SK-N-SH (cell line): ENCODE measurements at regions not wholly inside any gene's neighbourhood (a gene's known extent, or its start where the extent isn't known, plus 50 kb on each side); places are given as distances from the start of the nearest gene placed in this dataset.

Source experiments
- CTCF ChIA-PET: fragments of 300-600, 350-600 bp; formaldehyde crosslinking; extraction: SDS; loops from one replicate; lab custom pipeline; 2021; lab: Yijun Ruan, JAX
- POLR2A ChIA-PET: fragments of 350-600 bp; sonication (Branson Sonifier 250); formaldehyde crosslinking; extraction: SDS; loops from one replicate; lab custom pipeline; 2020; ENCODE audit warnings: antibody characterized with exemption, inconsistent platforms; lab: Yijun Ruan, JAX
- DNase-seq: peaks from one replicate; pipeline ENCODE4 v3.0.0; 2012
- H2AFZ ChIP-seq: fragments of 200-600 bp; sonication (generic); 2 replicates; pipeline ENCODE4 v1.8.1; 2016; ENCODE audit warnings: antibody characterized with exemption, mild to moderate bottlenecking, low read depth
- H3F3A ChIP-seq: fragments of 200-600 bp; sonication (generic); replicated peaks from 2 replicates; pipeline ENCODE3; 2016; ENCODE audit warnings: antibody characterized with exemption, mild to moderate bottlenecking; ENCODE audit not compliant: insufficient read depth
- H3K27ac ChIP-seq, 2 experiments: fragments of 200-500 bp in 1 of 2; fragments of 200-600 bp in 1 of 2; sonication (Bioruptor generic) in 1 of 2; sonication (generic), shearing (Covaris generic) in 1 of 2; 2 replicates each; pipeline versions ENCODE4 v1.5.1 to v1.6.1; 2014 to 2016; ENCODE audit warnings: low read depth in 2 of 2, inconsistent platforms in 1 of 2, low read length in 1 of 2, mild to moderate bottlenecking in 1 of 2, mixed read lengths in 1 of 2
- H3K27me3 ChIP-seq: fragments of 200-600 bp; sonication (generic), shearing (Covaris generic); 2 replicates; pipeline ENCODE4 v1.6.1; 2016; ENCODE audit warnings: mixed run types; ENCODE audit not compliant: insufficient read depth
- H3K36me3 ChIP-seq, 2 experiments: fragments of 200-500 bp in 1 of 2; fragments of 200-600 bp in 1 of 2; sonication (Bioruptor generic) in 1 of 2; sonication (generic) in 1 of 2; replicated peaks in 1 of 2; 2 replicates each; pipeline versions ENCODE3 to v1.5.1; 2014 to 2016; ENCODE audit warnings: low read length in 1 of 2, mild to moderate bottlenecking in 1 of 2; ENCODE audit not compliant: insufficient read depth in 2 of 2, control insufficient read depth in 1 of 2
- H3K4me1 ChIP-seq, 2 experiments: fragments of 200-500 bp in 1 of 2; fragments of 200-600 bp in 1 of 2; sonication (Bioruptor generic) in 1 of 2; sonication (generic), shearing (Covaris generic) in 1 of 2; 2 replicates each; pipeline versions ENCODE4 v1.5.1 to v1.6.1; 2014 to 2016; ENCODE audit warnings: low read depth in 1 of 2, low read length in 1 of 2, mixed run types in 1 of 2; ENCODE audit not compliant: insufficient read depth in 2 of 2, control insufficient read depth in 1 of 2
- H3K4me2 ChIP-seq: fragments of 200-600 bp; sonication (generic), shearing (Covaris generic); 2 replicates; pipeline ENCODE4 v1.6.1; 2017; ENCODE audit warnings: mixed run types
- H3K4me3 ChIP-seq, 2 experiments: fragments of 200-500 bp in 1 of 2; fragments of 200-600 bp in 1 of 2; sonication (Bioruptor generic) in 1 of 2; sonication (generic), shearing (Covaris generic) in 1 of 2; 2 replicates each; pipeline versions ENCODE4 v1.5.1 to v1.8.1; 2014 to 2016; ENCODE audit warnings: low read depth in 2 of 2, inconsistent platforms in 1 of 2, low read length in 1 of 2, mild to moderate bottlenecking in 1 of 2, mixed read lengths in 1 of 2, moderate library complexity in 1 of 2
- H3K79me2 ChIP-seq: fragments of 200-600 bp; sonication (generic); 2 replicates; pipeline ENCODE4 v1.8.1; 2017; ENCODE audit warnings: mild to moderate bottlenecking; ENCODE audit not compliant: insufficient read depth
- H3K9ac ChIP-seq: fragments of 200-600 bp; sonication (generic); 2 replicates; pipeline ENCODE4 v1.6.1; 2017; ENCODE audit warnings: mixed run types
- H3K9me2 ChIP-seq: fragments of 200-600 bp; sonication (generic); 2 replicates; pipeline ENCODE4 v1.6.1; 2017; ENCODE audit warnings: mixed run types
- H3K9me3 ChIP-seq: fragments of 200-600 bp; sonication (generic); 2 replicates; pipeline ENCODE4 v1.6.1; 2017; ENCODE audit warnings: mixed run types, mild to moderate bottlenecking, moderate library complexity
- H4K20me1 ChIP-seq: fragments of 200-600 bp; sonication (generic); 2 replicates; pipeline ENCODE4 v1.6.1; 2017; ENCODE audit warnings: mild to moderate bottlenecking, mixed run types; ENCODE audit not compliant: insufficient read depth
- EZH2phosphoT487 ChIP-seq: fragments of 200-600 bp; sonication (generic); IDR thresholded peaks from 2 replicates; pipeline ENCODE4 v1.6.1; 2017; ENCODE audit warnings: low read depth, mixed run types, mild to moderate bottlenecking, antibody characterized with exemption, moderate library complexity, borderline replicate concordance
- GATA2 ChIP-seq: sonication (generic); formaldehyde crosslinking; IDR thresholded peaks from 2 replicates; pipeline ENCODE4 v1.5.0; 2020; ENCODE audit warnings: mild to moderate bottlenecking, missing genetic modification reagents
- RAD21 ChIP-seq: IDR thresholded peaks from 2 replicates; pipeline ENCODE4 v1.6.1; 2012; ENCODE audit warnings: mild to moderate bottlenecking, low read length
- RCOR1 ChIP-seq: fragments of 150-350 bp; IDR thresholded peaks from 2 replicates; pipeline ENCODE4 v1.6.1; 2017; ENCODE audit warnings: antibody characterized with exemption, low read length
- TCF12 ChIP-seq: IDR thresholded peaks from 2 replicates; pipeline ENCODE4 v1.4.0; 2012
- TEAD4 ChIP-seq: IDR thresholded peaks from 2 replicates; pipeline ENCODE4 v1.4.0; 2012; ENCODE audit warnings: mild to moderate bottlenecking, borderline replicate concordance; ENCODE audit not compliant: insufficient read depth
- WGBS: methylation state at CpG from one replicate; pipeline ENCODE4 v1.1.6; 2017; ENCODE audit warnings: low lambda C conversion rate; 5-methylcytosine and 5-hydroxymethylcytosine counted together
- TF ChIP-seq, protein P1 (sequence below): IDR thresholded peaks from 2 replicates; pipeline ENCODE4 v1.4.0; 2012; ENCODE audit warnings: low read depth, borderline replicate concordance
- TF ChIP-seq, protein P2 (sequence below): fragments of 150-350 bp; IDR thresholded peaks from 2 replicates; pipeline ENCODE4 v1.6.1; 2016; ENCODE audit warnings: mild to moderate bottlenecking, low read depth, low read length

DNA sequence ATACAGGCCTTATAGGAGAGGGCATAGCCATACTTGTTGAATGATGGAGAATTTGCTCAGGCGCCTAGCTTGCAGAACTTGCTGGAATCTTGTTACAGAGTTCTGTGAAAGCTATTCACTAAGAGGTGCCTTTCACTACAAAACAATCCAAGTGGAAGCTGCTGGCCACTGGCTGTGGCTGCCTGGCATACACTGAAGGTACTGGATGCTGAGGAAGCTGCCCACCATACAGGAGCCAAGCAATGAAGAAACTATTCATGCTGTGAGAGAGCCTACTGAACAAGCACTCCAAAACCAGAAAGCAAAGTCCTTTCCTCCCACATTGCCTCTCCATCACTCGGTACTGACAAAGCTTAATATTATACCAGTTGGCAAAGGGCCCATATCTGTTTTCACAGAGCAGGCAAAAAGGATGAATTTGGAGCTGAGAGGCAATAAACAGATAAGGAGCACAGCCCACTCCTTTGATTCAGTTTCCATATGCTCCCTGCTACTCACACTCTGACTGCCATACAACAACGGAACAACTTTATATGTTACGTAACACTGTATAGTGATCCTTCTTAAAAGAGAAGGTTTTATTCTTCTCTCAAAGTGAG, 192.6 kb upstream of the ALCAM start:
- no peak overlapping the region for H3K4me3 ChIP-seq
- ChIA-PET POLR2A (no interaction called here), CTCF (interaction anchor here (1.0 kb wide), 1 partner anchor 14 kb away, joined by 3 read pairs; no protein-coding TSS in a partner anchor)
- H3K9me2 ChIP-seq = no peaks in the 10 kb centered on the region
- peaks cover 0 to 5% of the 10 kb centered on the region in 2 experiments; a peak in 2 of 4 replicates for H3K4me1 ChIP-seq
- peak overlapping the region in 1 of 2 experiments; percentile 55; a peak in 1 of 4 replicates for H3K27ac ChIP-seq
- H3K9ac ChIP-seq = no peak overlapping the region
- H3K27me3 ChIP-seq = no peaks in the 10 kb centered on the region
- no peaks in the 10 kb centered on the region for H3K36me3 ChIP-seq
- peak; percentile 16 for DNase-seq
- TF ChIP-seq RAD21 (0 out of 2 replicates have a peak, but pooled peaks have one; percentile 5), RCOR1 (0 out of 2 replicates have a peak, but pooled peaks have one; percentile 31), TEAD4 (no peak), EZH2phosphoT487 (no peak), GATA2 (peak; percentile 46)
- TF ChIP-seq, protein P1, sequence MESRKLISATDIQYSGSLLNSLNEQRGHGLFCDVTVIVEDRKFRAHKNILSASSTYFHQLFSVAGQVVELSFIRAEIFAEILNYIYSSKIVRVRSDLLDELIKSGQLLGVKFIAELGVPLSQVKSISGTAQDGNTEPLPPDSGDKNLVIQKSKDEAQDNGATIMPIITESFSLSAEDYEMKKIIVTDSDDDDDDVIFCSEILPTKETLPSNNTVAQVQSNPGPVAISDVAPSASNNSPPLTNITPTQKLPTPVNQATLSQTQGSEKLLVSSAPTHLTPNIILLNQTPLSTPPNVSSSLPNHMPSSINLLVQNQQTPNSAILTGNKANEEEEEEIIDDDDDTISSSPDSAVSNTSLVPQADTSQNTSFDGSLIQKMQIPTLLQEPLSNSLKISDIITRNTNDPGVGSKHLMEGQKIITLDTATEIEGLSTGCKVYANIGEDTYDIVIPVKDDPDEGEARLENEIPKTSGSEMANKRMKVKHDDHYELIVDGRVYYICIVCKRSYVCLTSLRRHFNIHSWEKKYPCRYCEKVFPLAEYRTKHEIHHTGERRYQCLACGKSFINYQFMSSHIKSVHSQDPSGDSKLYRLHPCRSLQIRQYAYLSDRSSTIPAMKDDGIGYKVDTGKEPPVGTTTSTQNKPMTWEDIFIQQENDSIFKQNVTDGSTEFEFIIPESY = no peak
- TF ChIP-seq, protein P2, sequence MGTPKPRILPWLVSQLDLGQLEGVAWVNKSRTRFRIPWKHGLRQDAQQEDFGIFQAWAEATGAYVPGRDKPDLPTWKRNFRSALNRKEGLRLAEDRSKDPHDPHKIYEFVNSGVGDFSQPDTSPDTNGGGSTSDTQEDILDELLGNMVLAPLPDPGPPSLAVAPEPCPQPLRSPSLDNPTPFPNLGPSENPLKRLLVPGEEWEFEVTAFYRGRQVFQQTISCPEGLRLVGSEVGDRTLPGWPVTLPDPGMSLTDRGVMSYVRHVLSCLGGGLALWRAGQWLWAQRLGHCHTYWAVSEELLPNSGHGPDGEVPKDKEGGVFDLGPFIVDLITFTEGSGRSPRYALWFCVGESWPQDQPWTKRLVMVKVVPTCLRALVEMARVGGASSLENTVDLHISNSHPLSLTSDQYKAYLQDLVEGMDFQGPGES = no peak
- no peaks in the 10 kb centered on the region for H4K20me1 ChIP-seq
- no peaks in the 10 kb centered on the region for H3F3A ChIP-seq
- no peak overlapping the region for H3K4me2 ChIP-seq
- 76% methylated on average over 4 of the region's 4 CpGs for WGBS
- H2AFZ ChIP-seq = no peak overlapping the region
- no peaks in the 10 kb centered on the region for H3K79me2 ChIP-seq
- H3K9me3 ChIP-seq = no peaks in the 10 kb centered on the region

DNA sequence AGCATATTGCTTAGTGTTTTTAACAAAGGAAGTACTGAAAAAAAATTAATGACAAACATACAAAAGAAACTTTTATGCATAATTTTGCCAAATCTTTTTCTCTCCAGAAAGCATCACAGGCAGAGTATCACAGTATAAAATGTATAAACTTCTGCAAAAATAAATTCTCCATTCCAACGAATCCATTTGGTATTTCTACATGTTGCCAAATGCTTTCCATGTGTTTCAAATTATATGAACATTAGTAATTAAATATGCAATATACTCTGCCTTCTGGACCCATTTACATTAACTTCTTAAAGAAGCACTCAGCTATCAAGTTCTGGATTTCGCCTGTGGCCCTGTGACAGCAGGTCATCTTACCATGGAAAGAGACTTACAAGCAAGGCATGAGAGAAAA, 189.1 kb upstream of the ALCAM start:
- Histone ChIP-seq H3K36me3 (no peaks in the 10 kb centered on the region), H4K20me1 (no peaks in the 10 kb centered on the region), H3K27ac (no peak overlapping the region), H3F3A (no peaks in the 10 kb centered on the region), H3K4me3 (no peak overlapping the region), H3K9me3 (no peaks in the 10 kb centered on the region), H3K4me1 (peaks cover 0 to 5% of the 10 kb centered on the region in 2 experiments; a peak in 2 of 4 replicates), H3K4me2 (no peak overlapping the region), H3K9me2 (no peaks in the 10 kb centered on the region), H3K79me2 (no peaks in the 10 kb centered on the region), H3K9ac (no peak overlapping the region), H3K27me3 (no peaks in the 10 kb centered on the region), H2AFZ (peak overlapping the region; percentile 60; the same call in 1 of the 2 replicates)
- 31% methylated on average over 2 of the region's 2 CpGs for WGBS
- ChIA-PET CTCF (interaction anchor here (0.7 to 1.3 kb wide), 2 partner anchors 51 to 186 kb away, joined by 3 read pairs; no protein-coding TSS in a partner anchor), POLR2A (no interaction called here)
- peak; percentile 6 for DNase-seq
- TF ChIP-seq TCF12 (peak; percentile 47), RCOR1 (peak; percentile 44; the same call in 1 of the 2 replicates)
- TF ChIP-seq, protein P2 = no peak
